H1 (cell line): ENCODE measurements at regions not wholly inside any gene's neighbourhood (a gene's known extent, or its start where the extent isn't known, plus 50 kb on each side); places are given as distances from the start of the nearest gene placed in this dataset.

Source experiments
- CTCF ChIA-PET: fragments of 300-600 bp; sonication (Branson Sonifier 250); formaldehyde crosslinking; loops from one replicate; lab custom pipeline; 2021; ENCODE audit not compliant: partially characterized antibody; lab: Charles Lee
- POLR2A ChIA-PET: fragments of 300-600 bp; sonication (Branson Sonifier 250); formaldehyde crosslinking; loops from one replicate; lab custom pipeline; 2021; ENCODE audit warnings: inconsistent platforms; ENCODE audit not compliant: partially characterized antibody; lab: Charles Lee
- DNase-seq, 2 experiments: peaks; one replicate each; pipeline versions ENCODE4 v3.0.0 to v3.0.0-alpha.2; 2010 to 2022; ENCODE audit warnings: low spot score in 2 of 2, low read depth in 1 of 2, mixed read lengths in 1 of 2
- FAIRE-seq: peaks from 2 replicates; lab custom pipeline; 2011; peaks lifted over from hg19 to GRCh38; lab: Jason Lieb, UNC
- H2AFZ ChIP-seq: 2 replicates; pipeline ENCODE4 v1.8.1; 2012; ENCODE audit warnings: low read length, inconsistent platforms
- H2AK5ac ChIP-seq: 2 replicates; pipeline ENCODE4 v1.6.1; 2013; ENCODE audit warnings: low read depth, low read length
- H2BK120ac ChIP-seq: replicated peaks from 2 replicates; pipeline ENCODE3; 2013; ENCODE audit warnings: low read depth, low read length, inconsistent platforms
- H2BK12ac ChIP-seq: 2 replicates; pipeline ENCODE4 v1.6.1; 2013; ENCODE audit warnings: low read depth, low read length
- H2BK15ac ChIP-seq: 2 replicates; pipeline ENCODE4 v1.6.1; 2013; ENCODE audit warnings: low read length
- H2BK20ac ChIP-seq: 2 replicates; pipeline ENCODE4 v1.6.1; 2013; ENCODE audit warnings: low read length
- H2BK5ac ChIP-seq: 2 replicates; pipeline ENCODE4 v1.6.1; 2013; ENCODE audit warnings: low read depth, low read length
- H3K14ac ChIP-seq: 2 replicates; pipeline ENCODE4 v1.6.1; 2013; ENCODE audit warnings: inconsistent platforms; ENCODE audit not compliant: insufficient read length
- H3K18ac ChIP-seq: 2 replicates; pipeline ENCODE4 v1.6.1; 2013; ENCODE audit warnings: low read length; ENCODE audit errors: extremely low read depth
- H3K23ac ChIP-seq: 2 replicates; pipeline ENCODE4 v1.6.1; 2013; ENCODE audit warnings: inconsistent platforms; ENCODE audit not compliant: insufficient read length
- H3K23me2 ChIP-seq: 2 replicates; pipeline ENCODE4 v1.6.1; 2013; ENCODE audit warnings: low read depth, low read length
- H3K27ac ChIP-seq: 2 replicates; pipeline ENCODE4 v1.6.1; 2011; ENCODE audit warnings: low read depth, low read length, inconsistent platforms
- H3K27me3 ChIP-seq, 4 experiments: replicated peaks in 1 of 4; 1 replicate in 1 of 4; 2 replicates in 3 of 4; pipeline versions ENCODE4 v1.6.1 to v1.8.1; 2011 to 2013; ENCODE audit warnings: low read length in 3 of 4, mild to moderate bottlenecking in 3 of 4, inconsistent platforms in 2 of 4, mixed read lengths in 2 of 4, moderate library complexity in 1 of 4; ENCODE audit not compliant: control insufficient read depth in 3 of 4, insufficient read depth in 3 of 4; ENCODE audit errors: extremely low read depth in 1 of 4
- H3K36me3 ChIP-seq, 4 experiments: 2 replicates each; pipeline versions ENCODE4 v1.6.1 to v1.8.1; 2011 to 2013; ENCODE audit warnings: mild to moderate bottlenecking in 4 of 4, low read length in 3 of 4, moderate library complexity in 2 of 4, control low read depth in 1 of 4, inconsistent platforms in 1 of 4; ENCODE audit not compliant: insufficient read depth in 4 of 4, control insufficient read depth in 2 of 4
- H3K4ac ChIP-seq: replicated peaks from 2 replicates; pipeline ENCODE3; 2013; ENCODE audit warnings: low read length, low read depth, mixed read lengths, inconsistent platforms; ENCODE audit not compliant: insufficient read length
- H3K4me1 ChIP-seq, 4 experiments: replicated peaks in 1 of 4; 1 replicate in 1 of 4; 2 replicates in 3 of 4; pipeline versions ENCODE4 v1.6.1 to v1.8.1; 2011 to 2013; ENCODE audit warnings: low read length in 3 of 4, inconsistent platforms in 2 of 4, mixed read lengths in 1 of 4; ENCODE audit not compliant: insufficient read depth in 4 of 4, control insufficient read depth in 3 of 4
- H3K4me2 ChIP-seq, 2 experiments: 2 replicates each; pipeline versions ENCODE4 v1.6.1 to v1.8.1; 2011 to 2013; ENCODE audit warnings: low read depth in 2 of 2, low read length in 2 of 2, control low read depth in 1 of 2, inconsistent platforms in 1 of 2, mild to moderate bottlenecking in 1 of 2; ENCODE audit not compliant: insufficient read depth in 1 of 2
- H3K4me3 ChIP-seq, 4 experiments: fragments of 200-600, 300-600 bp in 1 of 4; sonication (generic), shearing (Covaris generic), sonication (Bioruptor Twin) in 1 of 4; 2 replicates each; pipeline versions ENCODE4 v1.5.1 to v1.8.1; 2011 to 2016; ENCODE audit warnings: low read length in 4 of 4, low read depth in 3 of 4, control low read depth in 2 of 4, inconsistent platforms in 2 of 4, mild to moderate bottlenecking in 2 of 4, mixed read lengths in 1 of 4, moderate library complexity in 1 of 4; ENCODE audit not compliant: insufficient read depth in 2 of 4; ENCODE audit errors: extremely low read depth in 1 of 4
- H3K56ac ChIP-seq: replicated peaks from 2 replicates; pipeline ENCODE3; 2013; ENCODE audit warnings: low read depth, mild to moderate bottlenecking, mixed read lengths, low read length, inconsistent platforms; ENCODE audit not compliant: insufficient read length
- H3K79me1 ChIP-seq: 2 replicates; pipeline ENCODE4 v1.6.1; 2013; ENCODE audit warnings: low read depth, low read length, control low read depth
- H3K79me2 ChIP-seq, 2 experiments: 2 replicates each; pipeline versions ENCODE4 v1.6.1 to v1.8.1; 2012 to 2013; ENCODE audit warnings: low read length in 2 of 2, mild to moderate bottlenecking in 2 of 2, inconsistent platforms in 1 of 2; ENCODE audit not compliant: insufficient read depth in 2 of 2, control insufficient read depth in 1 of 2
- H3K9ac ChIP-seq, 4 experiments: replicated peaks in 1 of 4; 1 replicate in 1 of 4; 2 replicates in 3 of 4; pipeline versions ENCODE4 v1.6.1 to v1.8.1; 2011 to 2013; ENCODE audit warnings: low read depth in 3 of 4, low read length in 3 of 4, control low read depth in 2 of 4, mild to moderate bottlenecking in 2 of 4, moderate library complexity in 2 of 4, inconsistent platforms in 1 of 4; ENCODE audit errors: extremely low read depth in 1 of 4
- H3K9me3 ChIP-seq, 2 experiments: 2 replicates each; pipeline versions ENCODE4 v1.6.1 to v1.8.1; 2012 to 2013; ENCODE audit warnings: mild to moderate bottlenecking in 2 of 2, moderate library complexity in 2 of 2, control low read depth in 1 of 2, inconsistent platforms in 1 of 2, low read depth in 1 of 2, low read length in 1 of 2, mixed read lengths in 1 of 2; ENCODE audit not compliant: insufficient read depth in 2 of 2
- H4K20me1 ChIP-seq, 2 experiments: replicated peaks in 1 of 2; 2 replicates each; pipeline versions ENCODE3 to v1.8.1; 2011 to 2013; ENCODE audit warnings: inconsistent platforms in 2 of 2, low read length in 2 of 2, mild to moderate bottlenecking in 1 of 2; ENCODE audit not compliant: insufficient read depth in 2 of 2, control insufficient read depth in 1 of 2
- H4K5ac ChIP-seq: 2 replicates; pipeline ENCODE4 v1.6.1; 2013; ENCODE audit warnings: low read length, low read depth, mixed read lengths, inconsistent platforms; ENCODE audit not compliant: insufficient read length
- H4K8ac ChIP-seq: 2 replicates; pipeline ENCODE4 v1.8.0; 2013; ENCODE audit warnings: mild to moderate bottlenecking, moderate library complexity, low read length, inconsistent platforms; ENCODE audit not compliant: insufficient read depth; ENCODE audit errors: extremely low read depth
- H4K91ac ChIP-seq: replicated peaks from 2 replicates; pipeline ENCODE3; 2013; ENCODE audit warnings: low read length, mixed read lengths, inconsistent platforms; ENCODE audit not compliant: insufficient read length
- CEBPB ChIP-seq: IDR thresholded peaks from 2 replicates; pipeline ENCODE4 v1.6.1; 2012; ENCODE audit warnings: low read depth, low read length
- GABPA ChIP-seq: IDR thresholded peaks from 2 replicates; pipeline ENCODE4 v1.6.1; 2011; ENCODE audit warnings: mild to moderate bottlenecking, low read length, moderate library complexity, borderline replicate concordance; ENCODE audit not compliant: insufficient read depth
- SIN3A ChIP-seq, 2 experiments: IDR thresholded peaks in 1 of 2; conservative IDR thresholded peaks in 1 of 2; 2 replicates each; pipeline ENCODE4 v1.6.1; 2011 to 2012; ENCODE audit warnings: low read length in 2 of 2, improper control_type of control experiment in 1 of 2, low read depth in 1 of 2, mild to moderate bottlenecking in 1 of 2
- TAF7 ChIP-seq: optimal IDR thresholded peaks from 2 replicates; pipeline ENCODE3; 2011; ENCODE audit warnings: low read depth, mild to moderate bottlenecking, inconsistent platforms, low read length, moderate library complexity, borderline replicate concordance
- TBP ChIP-seq: IDR thresholded peaks from 2 replicates; pipeline ENCODE4 v1.6.1; 2011; ENCODE audit warnings: low read depth, low read length, improper control_type of control experiment
- YY1 ChIP-seq: IDR thresholded peaks from 2 replicates; pipeline ENCODE4 v1.6.1; 2011; ENCODE audit warnings: low read depth, mild to moderate bottlenecking, low read length
- WGBS, 2 experiments: shearing (Covaris generic) in 1 of 2; methylation state at CpG; one replicate each; pipeline versions ENCODE4 v1.1.6 to v1.1.7; 2013 to 2015; ENCODE audit warnings: low lambda C conversion rate in 2 of 2, mixed read lengths in 2 of 2, inconsistent platforms in 1 of 2, low coverage in 1 of 2, missing lambda C conversion rate in 1 of 2; ENCODE audit not compliant: insufficient replicate concordance in 2 of 2, insufficient coverage in 1 of 2, insufficient read length in 1 of 2; ENCODE audit errors: extremely low coverage in 1 of 2, missing lambda C conversion rate in 1 of 2; 5-methylcytosine and 5-hydroxymethylcytosine counted together

DNA sequence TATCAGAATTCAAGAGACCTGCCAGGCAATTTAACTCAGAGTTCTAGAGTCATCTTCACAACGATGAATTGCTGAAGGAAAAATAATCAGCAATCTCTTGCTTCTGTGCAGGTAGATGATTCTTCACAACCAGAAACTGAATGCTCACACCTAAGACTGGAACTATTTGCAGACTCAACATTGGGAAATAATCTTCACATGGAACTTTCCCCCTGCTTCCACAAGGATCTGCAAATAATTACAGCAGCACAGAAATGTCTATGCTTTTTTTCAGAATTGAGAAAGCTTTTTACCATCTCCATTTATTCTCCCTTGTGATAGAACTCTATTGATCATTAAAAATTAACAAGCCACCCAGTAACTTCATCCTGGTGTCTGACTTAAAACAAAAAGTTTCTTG, 282.8 kb downstream of the AHR start:
- H4K91ac ChIP-seq = no peak overlapping the region
- H2AK5ac ChIP-seq = no peak overlapping the region
- POLR2A ChIA-PET = no interaction called here
- H3K23me2 ChIP-seq = no peaks in the 10 kb centered on the region
- no peak overlapping the region for H2AFZ ChIP-seq
- H2BK5ac ChIP-seq = no peak overlapping the region
- no peaks in the 10 kb centered on the region for H3K79me2 ChIP-seq
- DNase-seq (no peak), FAIRE-seq (no peak)
- H4K20me1 ChIP-seq = no peaks in the 10 kb centered on the region
- H3K27me3 ChIP-seq = peaks cover 0 to 1% (median 0%) of the 10 kb centered on the region in 4 experiments; a peak in 1 of 7 replicates
- H3K14ac ChIP-seq = no peak overlapping the region
- H3K36me3 ChIP-seq = no peaks in the 10 kb centered on the region
- H2BK12ac ChIP-seq = no peak overlapping the region
- no peak overlapping the region for H4K5ac ChIP-seq
- no peak overlapping the region for H3K9ac ChIP-seq
- H4K8ac ChIP-seq = no peak overlapping the region
- no peak overlapping the region for H2BK15ac ChIP-seq
- H3K4ac ChIP-seq = no peak overlapping the region
- 86% methylated on average over 1 of the region's 1 CpG; no CpG with 5 or more reads in 1 of the 2 experiments for WGBS, 2 experiments
- no peaks in the 10 kb centered on the region for H3K79me1 ChIP-seq
- no peak overlapping the region for H3K27ac ChIP-seq
- H3K4me2 ChIP-seq = no peak overlapping the region
- no peak overlapping the region for H2BK20ac ChIP-seq
- no peak overlapping the region for H3K18ac ChIP-seq
- no peak overlapping the region for H3K23ac ChIP-seq
- TF ChIP-seq CEBPB (no peak), SIN3A (conservative IDR thresholded peaks at IDR 0.05 in 1 of 2, IDR thresholded peaks at IDR 0.05 in 1 of 2; ENCODE audit: low read depth in 1 of 2, low read length in 2 of 2) (no peak), TAF7 (no peak), TBP (no peak), GABPA (no peak), YY1 (no peak)
- TF ChIP-seq, all 59 proteins: peak for 0
- Histone ChIP-seq H3K4me3 (no peak overlapping the region), H2BK120ac (no peak overlapping the region), H3K4me1 (no peaks in the 10 kb centered on the region), H3K56ac (no peak overlapping the region), H3K9me3 (no peaks in the 10 kb centered on the region)
- CTCF ChIA-PET = interaction anchor here (0.6 kb wide), 1 partner anchor 14 kb away, joined by 3 read pairs; no protein-coding TSS in a partner anchor
